ENCODE measurements at regions not wholly inside any gene's neighbourhood (a gene's known extent, or its start where the extent isn't known, plus 50 kb on each side); places are given as distances from the start of the nearest gene placed in this dataset.

DNA sequence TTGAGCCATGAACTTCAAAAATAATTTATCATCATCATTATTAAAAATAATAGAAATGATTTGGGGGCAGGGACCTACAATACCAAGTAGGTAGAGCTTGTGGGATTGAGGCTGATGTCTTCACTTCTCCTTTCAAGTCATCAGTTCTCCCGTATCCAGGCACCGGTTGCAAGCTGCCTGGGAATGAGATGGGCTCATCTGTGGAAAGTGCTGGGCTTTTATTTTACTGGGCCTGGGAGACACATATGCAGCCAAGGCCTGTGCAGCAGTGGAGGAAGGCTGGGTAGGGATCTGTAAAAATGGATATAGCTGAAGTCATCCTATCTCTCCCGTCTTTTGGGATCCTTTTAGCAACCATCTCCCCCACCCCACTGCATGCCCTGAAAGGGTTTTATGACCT is 284.1 kb upstream of the CLINT1 start:
- no peak for DNase-seq (ENCODE audit: low read depth in 4 of 4, low spot score in 3 of 4)

DNA sequence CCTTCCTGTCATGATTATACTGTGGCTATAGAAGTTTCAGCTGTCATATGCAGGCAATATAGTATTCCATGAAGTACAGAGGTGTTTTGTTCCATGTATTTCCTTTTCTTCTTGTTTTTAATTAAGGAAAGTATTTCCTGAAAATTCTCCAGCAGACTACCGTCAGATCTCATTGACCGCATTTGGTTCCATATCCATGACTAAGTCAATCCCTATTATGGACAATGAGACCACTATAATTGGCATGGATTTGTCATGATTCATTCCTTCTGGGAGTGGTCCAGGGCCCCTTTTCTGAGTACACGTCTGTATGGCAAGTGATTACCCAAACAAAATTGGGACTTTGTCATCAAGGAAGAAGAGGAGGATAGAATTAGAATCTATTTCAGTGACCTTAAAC is 283.2 kb upstream of the CLINT1 start:
- no peak for DNase-seq (ENCODE audit: low read depth in 4 of 4, low spot score in 3 of 4)

DNA sequence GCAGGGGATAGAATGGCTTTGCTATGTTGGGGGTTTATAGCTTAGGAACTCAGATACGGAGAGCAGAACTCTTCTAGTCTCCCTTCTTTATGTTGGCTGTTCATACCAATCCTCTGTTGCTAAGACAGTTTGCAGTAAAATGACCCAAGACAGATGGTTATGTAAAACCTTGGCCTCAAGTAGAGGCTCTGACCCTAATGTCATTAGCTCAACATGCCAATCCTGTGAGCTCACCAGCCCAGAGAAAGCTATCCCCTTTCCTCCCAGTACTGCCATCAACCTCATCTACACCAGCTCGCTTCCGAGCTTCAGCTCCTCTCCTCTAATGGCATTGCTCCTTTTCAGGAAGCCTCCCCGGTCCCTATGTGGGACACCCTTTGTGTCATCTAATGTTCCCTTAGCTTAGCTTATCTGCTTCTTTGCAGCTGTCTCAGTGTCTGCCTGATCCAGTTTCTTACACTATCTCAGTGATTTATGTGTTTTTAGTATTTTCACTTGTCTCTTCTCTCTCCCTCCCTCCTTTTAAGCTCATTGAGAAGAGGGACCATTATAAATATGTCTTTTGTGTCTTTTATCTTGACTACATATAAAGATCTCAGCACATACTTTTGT is 281.3 kb upstream of the CLINT1 start:
- DNase-seq (ENCODE audit: low read depth in 4 of 4, low spot score in 3 of 4), result no peak

DNA sequence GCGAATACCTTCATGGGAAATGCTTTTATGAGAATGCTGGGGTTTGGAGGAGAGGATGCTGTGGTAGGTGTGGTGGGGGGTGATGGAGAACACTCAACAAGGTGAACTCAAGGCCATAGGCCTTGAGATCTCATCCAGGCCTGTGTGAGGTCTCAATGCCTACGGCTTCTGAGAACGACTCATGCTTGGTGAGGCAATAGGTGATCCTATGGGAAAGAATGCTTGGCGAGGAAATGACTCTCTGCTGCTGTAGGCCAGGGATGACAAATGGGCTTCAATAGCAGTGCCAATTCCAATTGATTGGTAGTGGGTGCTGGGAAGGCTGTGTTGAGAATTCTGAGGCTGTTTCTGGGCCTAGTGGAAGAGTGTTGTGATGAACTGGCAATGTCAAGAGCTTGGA is 280.2 kb upstream of the CLINT1 start:
- no peak for DNase-seq (ENCODE audit: low read depth in 4 of 4, low spot score in 3 of 4)

- DNase-seq (ENCODE audit: low read depth in 4 of 4, low spot score in 3 of 4), result no peak
Measured at GRCh38 chr5:158135682-158136179, 276.8 kb upstream of the CLINT1 start.

- no peak for DNase-seq (ENCODE audit: low read depth in 4 of 4, low spot score in 3 of 4)
Measured at GRCh38 chr5:158133369-158133768, 274.4 kb upstream of the CLINT1 start.

DNA sequence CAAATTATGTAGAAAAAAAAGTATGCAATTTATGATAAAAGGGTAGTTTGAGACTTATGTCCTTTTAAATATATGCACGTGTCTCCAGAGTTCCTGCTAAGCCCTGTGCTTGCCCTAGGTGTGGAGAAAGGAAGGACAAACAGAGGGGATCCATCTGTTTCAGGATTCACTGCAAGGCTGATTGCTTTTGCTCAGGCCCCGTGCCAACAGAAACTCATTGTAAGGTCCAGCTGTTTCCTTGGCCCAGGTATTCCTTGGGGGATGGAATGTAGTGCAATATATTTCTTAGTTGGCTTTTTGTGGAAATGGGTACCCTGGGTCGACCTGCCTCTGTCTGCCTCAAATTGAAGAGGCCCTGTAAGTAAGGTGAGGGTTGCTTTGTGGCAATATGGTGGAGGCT is 268.6 kb upstream of the CLINT1 start:
- DNase-seq (ENCODE audit: low read depth in 4 of 4, low spot score in 3 of 4), result no peak

GRCh38 chr5:158126442-158127405 is 267.8 kb upstream of the CLINT1 start:
- no peak for DNase-seq (ENCODE audit: low read depth in 4 of 4, low spot score in 3 of 4)

DNA sequence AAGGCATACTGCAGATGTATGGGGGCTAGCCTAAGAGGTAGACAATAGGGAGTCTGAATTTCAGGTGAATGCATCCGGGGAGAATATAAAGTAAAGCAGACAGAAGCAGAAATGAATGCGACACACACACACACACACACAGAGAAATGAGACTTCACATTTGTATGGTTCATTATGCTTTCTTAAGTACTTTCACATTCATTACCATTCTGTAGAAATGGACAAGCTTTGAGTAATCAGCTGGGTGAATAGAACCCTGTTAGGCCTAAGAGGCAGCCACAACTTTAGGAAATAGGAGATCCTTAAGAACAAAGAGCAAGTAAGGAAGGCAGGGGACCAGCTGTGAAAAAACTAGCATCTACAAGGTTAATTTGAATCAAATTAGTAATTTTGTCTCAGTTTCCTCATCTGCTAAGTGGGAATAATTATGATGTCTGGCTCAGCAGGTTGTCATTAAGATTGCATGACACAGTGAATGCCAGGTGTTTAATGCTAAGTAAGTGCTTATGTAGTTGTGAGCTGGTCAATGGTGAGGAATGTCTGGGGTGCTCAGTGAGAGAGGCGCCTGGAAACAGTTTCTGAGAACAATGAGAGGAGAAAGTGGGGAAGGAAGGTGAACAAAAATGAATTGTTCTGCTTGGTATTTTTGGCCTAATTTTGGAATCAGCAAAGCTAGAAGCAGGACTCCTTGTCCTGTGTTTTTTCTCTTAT is 265.8 kb upstream of the CLINT1 start:
- DNase-seq (ENCODE audit: low read depth in 4 of 4, low spot score in 3 of 4), result no peak

- no peak for DNase-seq (ENCODE audit: low read depth in 4 of 4, low spot score in 3 of 4)
Measured at GRCh38 chr5:158123595-158123994, 264.6 kb upstream of the CLINT1 start.

DNA sequence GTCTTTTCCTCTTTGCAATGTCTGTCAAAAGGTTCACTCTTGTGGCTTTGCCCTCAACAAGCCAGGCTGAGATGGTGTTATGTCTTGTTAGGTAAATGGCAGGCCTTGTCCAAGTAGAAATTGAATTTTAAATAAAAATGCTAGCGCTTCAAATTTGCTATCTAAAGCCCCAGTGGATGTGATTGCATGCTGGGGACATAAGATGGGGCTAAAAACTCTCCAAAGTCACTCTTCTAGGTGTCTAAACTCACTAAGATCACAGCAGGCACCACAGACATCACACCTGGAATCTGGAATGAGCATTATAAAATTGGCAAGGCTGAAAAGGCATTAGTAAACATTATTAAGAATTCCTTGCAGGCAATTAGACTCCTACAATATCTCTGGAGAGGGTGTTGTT is 262.7 kb upstream of the CLINT1 start:
- DNase-seq (ENCODE audit: low read depth in 4 of 4, low spot score in 3 of 4), result no peak

DNA sequence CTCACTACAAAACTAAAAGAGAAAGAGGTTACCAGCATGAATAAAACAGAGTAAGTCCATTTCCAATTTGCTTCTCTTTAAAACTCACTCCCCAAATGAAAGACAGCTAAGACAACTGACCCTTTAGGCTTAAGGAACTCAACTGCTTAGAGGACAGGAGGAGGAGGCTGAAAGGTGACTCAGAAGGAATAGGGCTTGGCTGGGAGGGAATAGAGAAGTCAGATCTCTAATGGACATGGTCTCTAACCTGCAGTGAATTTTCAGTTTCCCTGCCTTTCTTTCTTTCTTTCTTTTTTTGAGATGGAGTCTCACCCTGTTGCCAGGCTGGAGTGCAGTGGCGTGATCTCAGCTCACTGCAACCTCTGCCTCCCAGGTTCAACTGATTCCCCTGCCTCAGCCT is 261.8 kb upstream of the CLINT1 start:
- no peak for DNase-seq (ENCODE audit: low read depth in 4 of 4, low spot score in 3 of 4)

- peak in 1 of 4 donors; percentile 27 for DNase-seq (ENCODE audit: low read depth in 4 of 4, low spot score in 3 of 4)
Measured at GRCh38 chr5:158119961-158120723, 261.2 kb upstream of the CLINT1 start.

DNA sequence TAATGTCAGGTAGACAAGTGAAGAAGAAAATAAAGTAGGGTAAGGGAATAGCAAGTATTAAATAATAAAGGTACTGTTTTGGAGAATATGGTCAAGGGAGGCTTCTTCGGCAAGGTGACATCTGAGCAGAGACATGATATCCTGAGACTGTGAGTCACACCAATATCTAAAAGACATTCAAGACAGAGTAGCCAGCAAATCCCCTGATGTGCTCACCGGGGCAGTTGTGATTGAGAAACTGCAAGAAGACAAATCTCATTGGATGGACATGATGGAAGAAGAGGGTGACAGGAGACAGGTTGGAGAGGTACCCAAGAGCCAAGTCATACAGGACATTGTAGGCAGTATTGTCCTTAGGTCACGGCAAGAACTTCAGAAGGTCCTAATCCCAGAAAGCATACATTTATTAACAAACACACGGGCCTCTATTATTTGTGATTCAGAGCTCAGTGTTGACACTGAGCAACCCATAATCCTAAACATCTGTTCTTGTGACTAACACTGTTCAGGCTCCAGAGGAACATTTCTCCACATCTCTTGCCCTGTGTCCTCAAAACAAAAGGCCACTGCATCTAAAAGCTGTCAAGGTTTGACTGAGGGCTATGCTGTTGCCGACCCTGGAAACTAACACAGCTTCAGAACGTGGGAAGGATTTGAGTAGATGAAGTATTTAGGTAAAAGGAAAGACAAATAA is 258.7 kb upstream of the CLINT1 start:
- DNase-seq (ENCODE audit: low read depth in 4 of 4, low spot score in 3 of 4), result no peak

GRCh38 chr5:158116965-158117364 is 258.0 kb upstream of the CLINT1 start:
- no peak for DNase-seq (ENCODE audit: low read depth in 4 of 4, low spot score in 3 of 4)

- no peak for DNase-seq (ENCODE audit: low read depth in 4 of 4, low spot score in 3 of 4)
Measured at GRCh38 chr5:158115468-158115867, 256.5 kb upstream of the CLINT1 start.

GRCh38 chr5:158108177-158108576 is 249.2 kb upstream of the CLINT1 start:
- no peak for DNase-seq (ENCODE audit: low read depth in 4 of 4, low spot score in 3 of 4)

DNA sequence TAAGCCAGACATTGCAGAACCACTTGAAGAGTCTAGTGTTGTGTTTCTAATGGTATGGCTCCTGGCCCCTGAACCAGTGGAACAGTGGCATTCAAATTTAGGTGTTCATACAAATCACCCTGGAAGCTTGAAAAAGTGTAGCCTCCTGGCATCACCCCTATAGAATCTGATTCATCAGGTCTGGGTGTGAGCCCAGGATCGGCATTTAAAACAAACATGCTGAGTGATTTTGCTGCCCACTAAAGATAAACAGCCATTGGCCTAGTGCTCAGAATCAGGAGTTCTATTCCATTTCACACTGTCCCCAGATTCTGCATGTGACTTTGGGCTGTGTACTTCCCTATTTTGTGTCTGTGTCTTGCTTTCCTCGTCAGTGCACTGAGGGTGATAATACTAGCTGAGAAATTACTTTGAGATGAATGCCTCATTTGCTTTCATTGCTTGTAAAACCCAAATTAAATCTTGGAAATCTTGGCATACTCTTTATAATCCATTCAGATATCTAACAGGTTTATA is 241.5 kb upstream of the CLINT1 start:
- DNase-seq (ENCODE audit: low read depth in 4 of 4, low spot score in 3 of 4), result no peak

DNA sequence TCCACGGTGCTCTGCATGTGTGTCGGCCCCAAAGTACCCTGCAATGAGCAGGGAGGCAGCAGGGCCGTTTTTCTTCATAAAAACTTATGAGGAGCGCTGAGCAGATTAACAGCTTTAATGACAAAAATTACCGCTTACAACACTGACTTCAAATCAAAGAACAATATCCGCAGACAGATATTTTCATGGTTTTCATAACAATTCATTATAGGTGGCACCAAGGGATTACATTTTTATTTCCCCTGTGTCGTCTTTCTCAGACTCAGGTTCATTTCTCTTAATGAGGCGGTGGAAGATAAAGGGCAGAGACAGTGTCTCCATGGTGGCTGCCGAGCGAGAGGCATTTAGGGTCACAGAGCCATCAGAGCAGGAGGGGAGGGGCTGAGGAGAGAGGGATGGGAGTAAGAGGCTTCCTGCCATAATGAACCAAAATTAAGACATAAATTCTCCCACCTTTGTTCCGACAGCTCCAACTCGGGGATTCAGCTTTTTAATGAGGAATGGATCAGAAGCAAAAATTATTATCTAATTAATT is 240.7 kb upstream of the CLINT1 start:
- DNase-seq (ENCODE audit: low read depth in 4 of 4, low spot score in 3 of 4), result no peak
